A549 (cell line): ENCODE measurements at regions not wholly inside any gene's neighbourhood (a gene's known extent, or its start where the extent isn't known, plus 50 kb on each side); places are given as distances from the start of the nearest gene placed in this dataset.

ENCODE experiments used
- ATAC-seq, 2 experiments: fragments of 200-7000 bp in 1 of 2; fragments of >200 bp in 1 of 2; cut with Nextera tagmentation in 1 of 2; cut with Tn5 transposase in 1 of 2; 3 replicates each; pipeline versions ENCODE4 v1.8.0 to v1.9.1; 2018 to 2020; ENCODE audit warnings: mild to moderate bottlenecking in 1 of 2, moderate library complexity in 1 of 2
- CTCF ChIA-PET: fragments of 300-600 bp; sonication (Branson Sonifier 250); formaldehyde crosslinking; extraction: SDS; loops from one replicate; lab custom pipeline; 2021; ENCODE audit warnings: antibody characterized with exemption, inconsistent platforms; lab: Yijun Ruan, JAX
- POLR2A ChIA-PET: fragments of 350-600 bp; formaldehyde crosslinking; extraction: SDS; loops from one replicate; lab custom pipeline; 2021; ENCODE audit warnings: antibody characterized with exemption, inconsistent platforms; lab: Yijun Ruan, JAX
- DNase-seq, 2 experiments: peaks; one replicate each; pipeline versions ENCODE4 v3.0.0 to v3.0.0-alpha.2; 2011 to 2016; ENCODE audit warnings: low read depth in 1 of 2, low spot score in 1 of 2
- FAIRE-seq: peaks from 2 replicates; lab custom pipeline; 2011; peaks lifted over from hg19 to GRCh38; lab: Jason Lieb, UNC
- H3K27ac ChIP-seq, 2 experiments: fragments of >200 bp; sonication (Bioruptor Twin); formaldehyde crosslinking; 3 replicates each; pipeline ENCODE4 v1.5.1; 2016 to 2017
- H3K4me1 ChIP-seq: fragments of >200 bp; sonication (Bioruptor Twin); formaldehyde crosslinking; 3 replicates; pipeline ENCODE4 v1.6.1; 2016
- H3K4me2 ChIP-seq: fragments of >200 bp; sonication (Bioruptor Twin); formaldehyde crosslinking; 3 replicates; pipeline ENCODE4 v1.6.1; 2016
- H3K4me3 ChIP-seq: fragments of >200 bp; sonication (Bioruptor Twin); formaldehyde crosslinking; 3 replicates; pipeline ENCODE4 v1.5.1; 2016
- H3K9me3 ChIP-seq: fragments of >200 bp; sonication (Bioruptor Twin); formaldehyde crosslinking; 3 replicates; pipeline ENCODE4 v1.6.1; 2016
- CBX8 ChIP-seq: fragments of 200-600 bp; sonication (generic); IDR thresholded peaks from 2 replicates; pipeline ENCODE4 v1.6.1; 2016
- EP300 ChIP-seq, 2 experiments: fragments of >200 bp; sonication (Bioruptor Twin); formaldehyde crosslinking; IDR thresholded peaks; 2 replicates in 1 of 2; 3 replicates in 1 of 2; pipeline ENCODE4 v1.6.1; 2016 to 2017
- FOSB ChIP-seq: fragments of 250-450 bp; sonication (Bioruptor Pico); IDR thresholded peaks from 2 replicates; pipeline ENCODE4 v1.5.0; 2020; ENCODE audit warnings: mild to moderate bottlenecking, moderate library complexity
- FOSL2 ChIP-seq, 2 experiments: fragments of 450-650 bp in 1 of 2; fragments of >200 bp in 1 of 2; sonication (Bioruptor Twin) in 1 of 2; formaldehyde crosslinking; IDR thresholded peaks; 2 replicates each; pipeline versions ENCODE4 v1.5.0 to v1.6.1; 2016 to 2020; ENCODE audit warnings: mild to moderate bottlenecking in 1 of 2, moderate library complexity in 1 of 2
- GATA3 ChIP-seq: IDR thresholded peaks from 2 replicates; pipeline ENCODE4 v1.6.1; 2012; ENCODE audit warnings: borderline replicate concordance
- HDAC2 ChIP-seq: fragments of 200-600 bp; sonication (generic); IDR thresholded peaks from 2 replicates; pipeline ENCODE4 v1.6.1; 2016
- JUN ChIP-seq, 2 experiments: fragments of >200 bp; sonication (Bioruptor Twin); formaldehyde crosslinking; IDR thresholded peaks; 2 replicates in 1 of 2; 3 replicates in 1 of 2; pipeline ENCODE4 v1.6.1; 2016 to 2017
- KDM1A ChIP-seq: fragments of 200-600 bp; sonication (generic); IDR thresholded peaks from 2 replicates; pipeline ENCODE4 v1.6.1; 2016; ENCODE audit warnings: low read depth, mild to moderate bottlenecking
- MAZ ChIP-seq: fragments of 150-350 bp; IDR thresholded peaks from 2 replicates; pipeline ENCODE4 v1.6.1; 2014; ENCODE audit warnings: antibody characterized with exemption, low read depth, low read length, borderline replicate concordance
- NR3C1 ChIP-seq: fragments of >200 bp; sonication (Bioruptor Twin); formaldehyde crosslinking; IDR thresholded peaks from 3 replicates; pipeline ENCODE4 v1.6.1; 2017
- POLR2AphosphoS2 ChIP-seq: conservative IDR thresholded peaks from 2 replicates; pipeline ENCODE4 v1.6.1; 2012; ENCODE audit warnings: low read length, improper control_type of control experiment, inconsistent platforms
- RAD21 ChIP-seq, 2 experiments: fragments of >200 bp in 1 of 2; sonication (Bioruptor Twin) in 1 of 2; formaldehyde crosslinking in 1 of 2; IDR thresholded peaks in 1 of 2; conservative IDR thresholded peaks in 1 of 2; 2 replicates in 1 of 2; 3 replicates in 1 of 2; pipeline ENCODE4 v1.6.1; 2012 to 2018; ENCODE audit warnings: inconsistent platforms in 1 of 2
- RARB ChIP-seq: fragments of 250-450 bp; sonication (Bioruptor Pico); IDR thresholded peaks from 2 replicates; pipeline ENCODE4 v1.8.0; 2021; ENCODE audit warnings: mild to moderate bottlenecking, moderate library complexity
- RFX5 ChIP-seq: fragments of 450-650 bp; IDR thresholded peaks from 2 replicates; pipeline ENCODE4 v1.7.1; 2014; ENCODE audit warnings: antibody characterized with exemption, mild to moderate bottlenecking, moderate library complexity
- SMC3 ChIP-seq: fragments of >200 bp; sonication (Bioruptor Twin); formaldehyde crosslinking; IDR thresholded peaks from 3 replicates; pipeline ENCODE4 v1.6.1; 2018; ENCODE audit warnings: inconsistent platforms
- ZC3H11A ChIP-seq: fragments of 450-650 bp; IDR thresholded peaks from 2 replicates; pipeline ENCODE4 v1.6.1; 2014; ENCODE audit warnings: antibody characterized with exemption, mild to moderate bottlenecking
- ZFP36 ChIP-seq: fragments of 450-650 bp; IDR thresholded peaks from 2 replicates; pipeline ENCODE4 v1.6.1; 2014; ENCODE audit warnings: borderline replicate concordance; ENCODE audit not compliant: partially characterized antibody
- ZNF302 ChIP-seq: fragments of 250-450 bp; sonication (Bioruptor Pico); IDR thresholded peaks from 2 replicates; pipeline ENCODE4 v1.9.0; 2021; ENCODE audit warnings: inconsistent platforms, mild to moderate bottlenecking, moderate library complexity
- WGBS: methylation state at CpG from one replicate; pipeline ENCODE4 v1.1.6; 2017; ENCODE audit errors: missing lambda C conversion rate; 5-methylcytosine and 5-hydroxymethylcytosine counted together
- TF ChIP-seq, protein P1 (sequence below): fragments of 150-350 bp; IDR thresholded peaks from 2 replicates; pipeline ENCODE4 v1.6.1; 2014; ENCODE audit warnings: low read depth, mild to moderate bottlenecking, low read length
- TF ChIP-seq, protein P2 (sequence below): IDR thresholded peaks from 2 replicates; pipeline ENCODE4 v1.6.1; 2012; ENCODE audit warnings: low read depth, borderline replicate concordance
- TF ChIP-seq, protein P3 (sequence below): fragments of >200 bp; sonication (Bioruptor Twin); formaldehyde crosslinking; IDR thresholded peaks from 2 replicates; pipeline ENCODE4 v1.6.1; 2016

DNA sequence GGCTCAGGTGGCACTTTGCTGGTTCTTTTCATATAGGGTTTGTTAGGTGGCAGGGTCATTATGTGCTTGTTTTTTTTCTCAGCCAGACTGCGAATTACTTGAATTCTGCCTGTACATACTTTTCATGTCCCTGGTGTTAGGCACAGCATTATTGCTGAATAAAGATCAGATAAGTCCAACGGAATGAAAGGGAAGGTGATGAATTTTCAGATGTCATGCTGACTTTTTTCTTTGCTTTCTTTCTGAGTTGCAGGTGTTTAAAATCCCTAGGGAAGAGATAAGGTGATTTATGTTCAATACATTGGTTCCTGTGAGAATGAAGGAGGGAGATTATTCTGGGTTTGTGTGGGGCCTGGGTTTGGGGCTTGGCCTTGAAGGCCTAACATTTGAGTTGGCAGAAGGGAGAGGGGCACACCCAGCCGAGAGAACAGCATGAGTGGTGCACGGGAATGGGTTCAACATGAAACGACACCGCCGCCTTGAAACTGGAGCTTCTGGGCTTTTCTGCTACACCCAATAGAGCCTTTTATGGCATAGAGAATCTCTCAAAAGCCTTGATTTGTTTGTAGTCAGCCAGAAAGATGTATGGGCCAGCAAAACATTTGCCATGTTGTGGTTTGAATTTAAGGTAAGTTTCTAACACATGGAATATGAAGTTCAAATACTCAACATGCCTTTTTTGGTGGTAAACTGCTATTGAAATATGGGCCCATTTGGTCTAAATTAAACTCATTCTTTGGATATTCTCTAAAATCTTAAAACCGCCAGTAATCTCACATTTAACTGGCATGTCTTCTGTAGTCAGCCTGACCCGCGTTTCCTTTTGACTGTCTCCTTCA, 477.0 kb downstream of the PCNX1 start:
- POLR2A ChIA-PET: no interaction called here
- FAIRE-seq (no peak), DNase-seq (no peak)
- no peak overlapping the region for H3K4me3 ChIP-seq
- TF ChIP-seq ZFP36 (no peak), JUN (IDR thresholded peaks at IDR 0.05) (no peak), ZC3H11A (no peak), CBX8 (no peak), KDM1A (no peak)
- TF ChIP-seq, protein P1, sequence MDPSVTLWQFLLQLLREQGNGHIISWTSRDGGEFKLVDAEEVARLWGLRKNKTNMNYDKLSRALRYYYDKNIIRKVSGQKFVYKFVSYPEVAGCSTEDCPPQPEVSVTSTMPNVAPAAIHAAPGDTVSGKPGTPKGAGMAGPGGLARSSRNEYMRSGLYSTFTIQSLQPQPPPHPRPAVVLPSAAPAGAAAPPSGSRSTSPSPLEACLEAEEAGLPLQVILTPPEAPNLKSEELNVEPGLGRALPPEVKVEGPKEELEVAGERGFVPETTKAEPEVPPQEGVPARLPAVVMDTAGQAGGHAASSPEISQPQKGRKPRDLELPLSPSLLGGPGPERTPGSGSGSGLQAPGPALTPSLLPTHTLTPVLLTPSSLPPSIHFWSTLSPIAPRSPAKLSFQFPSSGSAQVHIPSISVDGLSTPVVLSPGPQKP: no peak
- TF ChIP-seq, all 56 proteins: peak for 0
- H3K4me2 ChIP-seq: no peak overlapping the region
- CTCF ChIA-PET: interaction anchor here (1.5 kb wide), 1 partner anchor 9 kb away, joined by 4 read pairs; no protein-coding TSS in a partner anchor
- ATAC-seq: no peak
- H3K9me3 ChIP-seq: no peaks in the 10 kb centered on the region
- no peaks in the 10 kb centered on the region for H3K4me1 ChIP-seq
- WGBS: 84% methylated on average over 10 of the region's 10 CpGs
- no peak overlapping the region for H3K27ac ChIP-seq

DNA sequence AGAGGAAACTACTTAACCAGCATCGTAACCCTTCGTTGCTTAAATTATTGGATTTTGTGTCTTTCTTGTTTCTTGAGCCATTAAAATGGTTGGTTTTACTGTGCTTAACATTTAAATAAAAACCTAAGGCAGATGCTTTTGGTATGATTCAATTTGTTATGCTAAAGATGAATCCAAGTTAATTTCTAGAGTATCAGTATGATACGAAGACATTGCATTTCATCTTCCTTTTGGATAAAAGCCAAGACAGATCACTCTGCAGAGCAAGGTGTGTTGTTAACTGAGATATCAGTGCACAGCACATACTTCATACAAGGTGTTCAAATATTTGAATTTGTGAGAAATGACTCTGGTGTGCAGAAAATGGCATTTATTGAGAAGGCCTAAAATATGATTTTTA, 480.5 kb downstream of the PCNX1 start:
- POLR2A ChIA-PET: no interaction called here
- ATAC-seq: no peak

DNA sequence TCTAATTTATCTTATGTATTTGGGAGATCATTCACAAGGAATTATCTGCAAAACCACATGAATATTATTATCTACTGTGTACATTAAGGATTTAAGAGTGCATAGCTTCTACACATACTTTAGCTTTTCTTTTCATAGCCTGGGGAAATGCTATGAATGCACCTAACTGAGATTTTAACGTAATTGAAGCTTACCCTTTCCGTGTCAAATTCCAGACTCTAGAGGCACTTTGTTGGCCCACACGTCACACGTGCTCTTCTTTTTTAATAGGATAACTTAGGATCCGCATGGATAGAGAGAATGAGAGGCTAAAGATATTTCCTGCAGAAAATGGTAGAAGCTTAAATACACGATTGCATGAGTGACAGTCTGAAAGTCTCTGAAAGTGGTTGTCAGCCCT, 481.1 kb downstream of the PCNX1 start:
- Histone ChIP-seq H3K4me1 (no peaks in the 10 kb centered on the region), H3K9me3 (no peaks in the 10 kb centered on the region), H3K27ac (no peak overlapping the region), H3K4me3 (no peak overlapping the region), H3K4me2 (no peak overlapping the region)
- FAIRE-seq (no peak), DNase-seq (no peak), ATAC-seq (no peak)
- 88% methylated on average over 6 of the region's 6 CpGs for WGBS
- ChIA-PET POLR2A (no interaction called here), CTCF (no interaction called here)
- no peak for TF ChIP-seq EP300 (IDR thresholded peaks at IDR 0.05)
- TF ChIP-seq POLR2AphosphoS2: no peak
- no peak for TF ChIP-seq HDAC2
- TF ChIP-seq, protein P2, sequence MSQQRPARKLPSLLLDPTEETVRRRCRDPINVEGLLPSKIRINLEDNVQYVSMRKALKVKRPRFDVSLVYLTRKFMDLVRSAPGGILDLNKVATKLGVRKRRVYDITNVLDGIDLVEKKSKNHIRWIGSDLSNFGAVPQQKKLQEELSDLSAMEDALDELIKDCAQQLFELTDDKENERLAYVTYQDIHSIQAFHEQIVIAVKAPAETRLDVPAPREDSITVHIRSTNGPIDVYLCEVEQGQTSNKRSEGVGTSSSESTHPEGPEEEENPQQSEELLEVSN: no peak
- TF ChIP-seq JUN (IDR thresholded peaks at IDR 0.05): no peak
- TF ChIP-seq FOSB: no peak
- TF ChIP-seq, protein P3, sequence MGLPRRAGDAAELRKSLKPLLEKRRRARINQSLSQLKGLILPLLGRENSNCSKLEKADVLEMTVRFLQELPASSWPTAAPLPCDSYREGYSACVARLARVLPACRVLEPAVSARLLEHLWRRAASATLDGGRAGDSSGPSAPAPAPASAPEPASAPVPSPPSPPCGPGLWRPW: no peak
- TF ChIP-seq ZNF302 (CRISPR knock-in tag): no peak
- no peak for TF ChIP-seq RFX5
- TF ChIP-seq CBX8: no peak

More for the DNA sequence above, 480.5 kb downstream of the PCNX1 start:
- Histone ChIP-seq H3K4me2 (no peak overlapping the region), H3K4me3 (no peak overlapping the region), H3K4me1 (no peaks in the 10 kb centered on the region), H3K9me3 (no peaks in the 10 kb centered on the region), H3K27ac (no peak overlapping the region)
- DNase-seq: no peak
- FAIRE-seq: no peak
- CTCF ChIA-PET: no interaction called here
- WGBS: 96% methylated on average over 3 of the region's 3 CpGs
- no peak for TF ChIP-seq SMC3
- no peak for TF ChIP-seq NR3C1
- no peak for TF ChIP-seq RAD21 (conservative IDR thresholded peaks at IDR 0.05 in 1 of 2, IDR thresholded peaks at IDR 0.05 in 1 of 2)
- TF ChIP-seq MAZ: no peak
- TF ChIP-seq RARB (CRISPR knock-in tag): no peak
- no peak for TF ChIP-seq FOSL2 (IDR thresholded peaks at IDR 0.05)
- no peak for TF ChIP-seq FOSL2 (CRISPR knock-in tag; IDR thresholded peaks at IDR 0.05)
- TF ChIP-seq GATA3: no peak
